NCI-H524 treated with DMSO at 0.1 percent for 48 hours (cell line): ENCODE measurements at regions not wholly inside any gene's neighbourhood (a gene's known extent, or its start where the extent isn't known, plus 50 kb on each side); places are given as distances from the start of the nearest gene placed in this dataset.

ENCODE experiments used
- DNase-seq: peaks from one replicate; lab custom pipeline; 2025; lab: John Stamatoyannopoulos, UW

GRCh38 chr5:4879693-4880303, 260.3 kb upstream of the ADAMTS16 start:
- DNase-seq, result peak; percentile 35

- DNase-seq, result no peak
Observed at GRCh38 chr5:4880304-4880741, 259.8 kb upstream of the ADAMTS16 start.

- DNase-seq, result no peak
Observed at GRCh38 chr5:4881366-4882002, 258.6 kb upstream of the ADAMTS16 start.

GRCh38 chr5:4882186-4882585, 257.9 kb upstream of the ADAMTS16 start:
- no peak for DNase-seq

GRCh38 chr5:4883360-4883759, 256.8 kb upstream of the ADAMTS16 start:
- peak; percentile 97 for DNase-seq

- DNase-seq, result no peak
Observed at GRCh38 chr5:4893063-4893744, 246.9 kb upstream of the ADAMTS16 start.

GRCh38 chr5:4896328-4896727, 243.8 kb upstream of the ADAMTS16 start:
- DNase-seq, result no peak

GRCh38 chr5:4901305-4901811, 238.8 kb upstream of the ADAMTS16 start:
- no peak for DNase-seq

- DNase-seq, result no peak
Observed at GRCh38 chr5:4901924-4902323, 238.2 kb upstream of the ADAMTS16 start.

GRCh38 chr5:4905674-4906520, 234.2 kb upstream of the ADAMTS16 start:
- DNase-seq, result no peak

- DNase-seq, result no peak
Observed at GRCh38 chr5:4906786-4907185, 233.3 kb upstream of the ADAMTS16 start.

GRCh38 chr5:4907571-4907970, 232.6 kb upstream of the ADAMTS16 start:
- DNase-seq, result no peak

- no peak for DNase-seq
Observed at GRCh38 chr5:4909086-4909485, 231.0 kb upstream of the ADAMTS16 start.

GRCh38 chr5:4911646-4912403, 228.3 kb upstream of the ADAMTS16 start:
- no peak for DNase-seq

- DNase-seq, result no peak
Observed at GRCh38 chr5:4921929-4922328, 218.2 kb upstream of the ADAMTS16 start.

GRCh38 chr5:4924577-4924976, 215.6 kb upstream of the ADAMTS16 start:
- no peak for DNase-seq

- DNase-seq, result no peak
Observed at GRCh38 chr5:4927097-4927496, 213.0 kb upstream of the ADAMTS16 start.

- DNase-seq, result no peak
Observed at GRCh38 chr5:4928409-4928808, 211.7 kb upstream of the ADAMTS16 start.

GRCh38 chr5:4929092-4929655, 211.0 kb upstream of the ADAMTS16 start:
- DNase-seq, result no peak

GRCh38 chr5:4939042-4939781, 200.9 kb upstream of the ADAMTS16 start:
- DNase-seq, result peak; percentile 85
